ENCODE measurements at regions not wholly inside any gene's neighbourhood (a gene's known extent, or its start where the extent isn't known, plus 50 kb on each side); places are given as distances from the start of the nearest gene placed in this dataset.

- no peak for DNase-seq (ENCODE audit: low spot score)
Observed at GRCh38 chr20:6614836-6615235, 152.7 kb upstream of the BMP2 start.

GRCh38 chr20:6613280-6613861 is 154.1 kb upstream of the BMP2 start:
- no peak for DNase-seq (ENCODE audit: low spot score)

GRCh38 chr20:6612606-6612923 is 154.9 kb upstream of the BMP2 start:
- no peak for DNase-seq (ENCODE audit: low spot score)

- no peak for DNase-seq (ENCODE audit: low spot score)
Observed at GRCh38 chr20:6611911-6612605, 155.4 kb upstream of the BMP2 start.

- no peak for DNase-seq (ENCODE audit: low spot score)
Observed at GRCh38 chr20:6606651-6607050, 160.8 kb upstream of the BMP2 start.

GRCh38 chr20:6605055-6605935 is 162.2 kb upstream of the BMP2 start:
- DNase-seq (ENCODE audit: low spot score) = no peak

GRCh38 chr20:6604179-6604578 is 163.3 kb upstream of the BMP2 start:
- no peak for DNase-seq (ENCODE audit: low spot score)

- DNase-seq (ENCODE audit: low spot score) = no peak
Observed at GRCh38 chr20:6599876-6600735, 167.4 kb upstream of the BMP2 start.

- no peak for DNase-seq (ENCODE audit: low spot score)
Observed at GRCh38 chr20:6595704-6596103, 171.8 kb upstream of the BMP2 start.

GRCh38 chr20:6590891-6591637 is 176.4 kb upstream of the BMP2 start:
- no peak for DNase-seq (ENCODE audit: low spot score)

GRCh38 chr20:6588296-6588695 is 179.2 kb upstream of the BMP2 start:
- no peak for DNase-seq (ENCODE audit: low spot score)

- peak; percentile 18 for DNase-seq (ENCODE audit: low spot score)
Observed at GRCh38 chr20:6583134-6583738, 184.2 kb upstream of the BMP2 start.

- DNase-seq (ENCODE audit: low spot score) = no peak
Observed at GRCh38 chr20:6582449-6582848, 185.0 kb upstream of the BMP2 start.

- DNase-seq (ENCODE audit: low spot score) = no peak
Observed at GRCh38 chr20:6580486-6580885, 187.0 kb upstream of the BMP2 start.

GRCh38 chr20:6579824-6580223 is 187.7 kb upstream of the BMP2 start:
- no peak for DNase-seq (ENCODE audit: low spot score)

- DNase-seq (ENCODE audit: low spot score) = no peak
Observed at GRCh38 chr20:6579417-6579816, 188.1 kb upstream of the BMP2 start.

- no peak for DNase-seq (ENCODE audit: low spot score)
Observed at GRCh38 chr20:6577451-6577850, 190.0 kb upstream of the BMP2 start.

- DNase-seq (ENCODE audit: low spot score) = no peak
Observed at GRCh38 chr20:6576726-6577125, 190.8 kb upstream of the BMP2 start.

GRCh38 chr20:6575912-6576401 is 191.5 kb upstream of the BMP2 start:
- DNase-seq (ENCODE audit: low spot score) = no peak

GRCh38 chr20:6566821-6567220 is 200.7 kb upstream of the BMP2 start:
- DNase-seq (ENCODE audit: low spot score) = no peak

- no peak for DNase-seq (ENCODE audit: low spot score)
Observed at GRCh38 chr20:6562111-6562510, 205.4 kb upstream of the BMP2 start.

All from germinal center (tissue), 1 donor.